NCI-H2227 (cell line): ENCODE measurements at regions not wholly inside any gene's neighbourhood (a gene's known extent, or its start where the extent isn't known, plus 50 kb on each side); places are given as distances from the start of the nearest gene placed in this dataset.

Source experiments
- DNase-seq: peaks from one replicate; lab custom pipeline; 2025; ENCODE audit not compliant: unreplicated experiment; lab: John Stamatoyannopoulos, UW

DNA sequence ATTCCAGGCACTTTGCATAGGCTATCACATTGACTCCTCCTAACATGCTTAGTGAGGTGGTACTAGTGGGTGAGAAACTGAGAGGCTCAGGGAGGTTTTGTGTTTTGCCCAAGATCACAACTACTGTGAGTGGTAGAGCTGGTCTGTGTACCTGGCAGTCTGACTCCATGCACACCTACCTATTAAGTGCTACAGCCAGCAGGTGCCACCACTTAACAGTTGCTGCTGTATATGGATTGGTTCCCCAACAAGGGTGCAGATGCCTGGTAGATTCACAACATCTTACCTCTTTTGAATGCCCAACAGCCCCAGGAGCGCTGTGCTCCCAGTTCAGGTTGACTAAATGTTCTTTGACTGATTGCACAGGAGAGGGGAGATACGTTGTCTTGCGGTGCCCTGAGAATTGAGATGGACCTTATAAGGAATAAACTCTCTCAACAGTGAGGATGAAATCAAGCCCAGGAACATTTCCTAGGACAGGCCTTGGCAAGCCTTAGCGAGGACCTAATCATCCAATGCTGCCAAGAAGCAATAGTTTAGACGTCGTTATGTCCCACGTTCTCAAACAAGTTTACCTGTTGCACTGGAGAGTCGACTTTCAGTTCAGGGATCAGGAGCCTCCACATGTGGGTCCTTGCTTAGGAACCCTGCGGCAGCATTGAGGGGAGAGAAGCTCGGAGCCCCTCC is 78.9 kb upstream of the F3 start:
- DNase-seq, result no peak

DNA sequence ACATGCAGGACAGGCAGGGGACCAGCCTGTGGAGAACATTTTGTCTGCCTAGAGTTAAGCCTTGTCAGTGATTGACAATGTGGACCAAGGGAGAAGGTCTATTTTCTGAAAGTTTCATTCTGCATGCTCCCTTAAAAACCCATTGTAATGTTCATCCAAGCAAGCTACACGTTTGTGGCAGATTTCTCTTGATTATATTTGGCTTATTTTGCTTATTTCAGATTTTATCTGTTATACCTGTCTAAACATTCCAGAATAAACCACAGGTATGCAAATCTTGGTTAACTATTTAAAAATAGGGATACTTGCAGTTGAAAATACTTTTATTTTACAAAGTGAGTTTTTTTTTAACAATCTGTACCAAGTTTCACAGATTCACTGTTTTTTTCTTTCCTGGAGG is 78.2 kb upstream of the F3 start:
- DNase-seq, result no peak

DNA sequence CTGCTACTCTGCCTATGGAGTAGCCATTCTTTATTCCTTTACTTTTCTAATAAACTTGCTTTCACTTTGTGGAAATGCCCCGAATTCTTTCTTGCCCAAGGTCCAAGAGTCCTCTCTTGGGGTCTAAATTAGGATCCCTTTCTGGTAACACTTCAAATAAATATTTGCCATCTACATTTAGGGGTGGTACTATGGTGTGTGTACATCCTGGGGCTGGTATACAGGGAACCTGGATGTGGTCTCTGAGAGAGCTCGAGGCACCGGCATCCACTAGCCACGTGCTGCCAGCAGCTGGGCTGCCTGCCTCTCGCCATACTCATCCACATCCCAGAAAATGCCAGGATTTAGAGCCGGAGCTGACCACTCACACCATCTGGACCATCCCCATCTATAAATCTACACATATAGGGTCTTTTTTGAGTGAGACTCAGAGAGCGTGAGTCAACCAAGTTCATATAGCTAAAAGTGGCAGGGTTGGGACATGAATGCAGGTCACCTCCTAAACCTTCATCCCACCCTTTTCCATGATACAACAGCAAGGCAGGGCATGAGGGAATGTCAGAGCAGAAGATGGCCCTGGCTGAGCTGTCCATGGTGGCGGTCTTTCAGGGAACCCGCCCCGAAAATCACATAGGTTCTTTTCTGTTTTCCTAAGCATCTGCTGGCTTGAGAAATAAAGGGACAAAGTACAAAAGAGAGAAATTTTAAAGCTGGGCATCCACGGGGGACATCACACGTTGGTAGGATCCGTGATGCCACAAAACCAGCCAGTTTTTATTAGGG is 76.6 kb upstream of the F3 start:
- DNase-seq, result no peak

DNA sequence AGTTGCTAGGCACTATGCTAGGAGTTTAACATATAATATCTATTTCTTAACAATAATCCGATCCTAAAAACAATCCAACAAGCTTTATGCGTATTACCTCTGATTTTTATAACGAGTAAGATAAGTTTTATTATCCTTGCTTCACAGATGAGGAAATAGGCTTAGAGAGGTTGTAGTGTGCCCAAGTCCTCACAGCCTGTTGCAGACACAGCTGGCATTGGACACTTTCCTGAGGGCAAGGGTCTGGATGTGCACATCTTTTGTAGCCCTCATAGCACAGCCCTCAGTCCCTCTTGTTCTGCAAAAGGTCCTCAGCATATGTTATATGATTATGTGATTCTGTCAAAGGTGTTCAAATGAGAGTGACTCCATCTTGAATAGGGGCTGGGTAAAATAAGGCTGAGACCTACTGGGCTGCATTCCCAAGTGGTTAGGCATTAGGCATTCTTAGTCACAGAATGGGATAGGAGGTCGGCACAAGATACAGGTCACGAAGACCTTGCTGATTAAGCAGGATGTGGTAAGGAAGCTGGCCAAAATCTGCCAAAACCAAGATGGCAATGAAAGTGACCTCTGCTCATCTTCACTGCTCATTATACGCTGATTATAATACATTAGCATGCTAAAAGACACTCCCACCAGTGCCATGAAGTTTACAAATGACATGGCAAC is 75.7 kb upstream of the F3 start:
- no peak for DNase-seq

DNA sequence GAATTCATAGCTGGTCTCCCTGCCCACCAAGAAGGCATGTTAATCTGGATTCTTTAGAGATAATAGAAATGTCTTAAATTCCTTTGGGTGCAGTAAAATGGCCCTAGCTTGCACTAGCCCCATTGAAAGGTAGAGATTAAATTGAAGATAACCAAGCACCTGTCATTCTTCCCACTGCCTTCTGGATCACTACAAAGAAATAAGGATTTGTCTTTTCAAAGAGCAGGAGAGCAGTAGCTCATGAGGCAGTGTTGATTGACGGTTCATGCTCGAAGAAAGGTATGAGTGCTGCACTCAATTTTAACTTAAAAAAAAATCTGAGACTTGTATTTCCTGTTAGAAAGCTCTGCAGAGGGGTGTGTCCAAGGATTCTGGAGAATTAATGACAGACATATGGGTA is 74.9 kb upstream of the F3 start:
- DNase-seq, result no peak

DNA sequence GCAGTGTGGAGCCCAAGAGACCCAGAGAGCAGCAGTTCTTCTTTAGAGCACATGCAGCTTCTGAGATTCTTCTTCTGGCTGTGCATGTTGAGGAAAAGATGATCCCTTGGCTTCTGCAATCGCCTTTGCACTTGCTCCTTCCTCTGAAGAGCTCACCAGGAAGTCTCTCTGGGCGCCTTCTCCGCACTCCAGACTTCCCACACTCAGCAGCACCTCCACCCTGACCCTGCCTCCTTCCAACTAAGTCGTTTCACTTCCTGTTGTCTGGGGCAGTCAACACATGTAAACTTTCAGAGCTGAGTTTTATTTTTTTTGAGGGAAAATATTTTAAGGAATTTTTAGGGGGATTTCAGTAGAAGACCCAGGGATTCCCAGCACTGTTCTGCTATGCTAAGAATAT is 73.4 kb upstream of the F3 start:
- no peak for DNase-seq

DNA sequence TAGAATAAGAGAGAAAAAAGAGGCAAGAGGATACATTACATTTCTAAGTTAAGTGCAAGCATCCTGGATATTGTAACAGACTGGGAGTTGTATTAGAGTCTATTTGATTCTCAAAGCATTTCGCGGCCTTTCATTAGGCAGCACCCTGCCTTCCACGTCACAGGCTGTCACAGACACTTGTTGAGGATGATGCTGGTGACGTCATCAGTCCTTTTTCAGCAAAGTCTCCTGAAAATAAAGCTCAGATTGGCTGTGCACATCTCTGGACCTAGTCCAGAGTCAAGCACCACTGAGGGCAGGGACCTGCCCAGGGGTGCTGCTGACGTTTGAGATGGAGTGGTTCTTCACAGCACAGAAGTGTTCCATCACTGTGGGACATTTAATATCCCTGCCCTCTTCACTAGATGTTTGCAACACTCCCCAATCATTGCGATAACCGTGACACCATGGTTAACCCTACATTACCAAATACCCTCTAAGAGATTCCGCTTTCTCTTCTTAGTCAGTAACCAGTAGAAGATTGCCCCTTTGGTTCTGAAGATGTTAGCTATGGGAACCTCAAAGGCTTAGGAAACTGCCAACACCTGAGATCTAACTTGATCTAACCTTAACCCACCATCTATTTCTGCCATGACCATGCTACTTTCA is 72.7 kb upstream of the F3 start:
- no peak for DNase-seq

DNA sequence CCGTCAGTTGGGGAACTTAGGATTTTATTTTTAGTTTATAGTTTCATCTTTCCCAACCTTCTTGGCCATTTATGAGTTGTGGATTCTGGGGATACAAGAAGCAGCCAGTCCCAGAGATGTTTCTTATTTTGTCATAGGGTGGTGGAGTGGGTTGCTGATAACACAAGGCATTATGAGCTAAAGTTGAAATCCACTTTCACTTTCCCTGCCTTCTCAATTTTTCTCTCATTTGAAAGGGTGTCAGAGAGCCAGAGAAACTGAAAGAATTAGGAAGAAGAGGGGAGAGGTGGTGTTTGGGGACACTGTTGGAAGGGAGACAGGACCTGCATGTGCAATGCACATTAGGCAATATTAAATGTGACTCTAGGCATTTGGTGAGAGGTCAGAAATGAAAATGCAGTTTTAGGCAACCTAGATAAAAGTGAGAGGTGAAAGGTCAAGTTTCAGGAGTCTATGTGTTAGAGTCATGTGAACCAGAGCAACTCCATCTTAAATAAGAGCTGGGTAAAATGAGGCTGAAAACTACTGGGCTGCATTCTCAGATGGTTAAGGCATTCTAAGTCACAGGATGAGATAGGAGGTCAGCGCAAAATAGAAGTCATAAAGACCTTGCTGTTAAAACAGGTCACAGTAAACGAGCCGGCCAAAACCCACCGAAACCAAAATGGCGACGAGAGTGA is 71.1 kb upstream of the F3 start:
- no peak for DNase-seq

DNA sequence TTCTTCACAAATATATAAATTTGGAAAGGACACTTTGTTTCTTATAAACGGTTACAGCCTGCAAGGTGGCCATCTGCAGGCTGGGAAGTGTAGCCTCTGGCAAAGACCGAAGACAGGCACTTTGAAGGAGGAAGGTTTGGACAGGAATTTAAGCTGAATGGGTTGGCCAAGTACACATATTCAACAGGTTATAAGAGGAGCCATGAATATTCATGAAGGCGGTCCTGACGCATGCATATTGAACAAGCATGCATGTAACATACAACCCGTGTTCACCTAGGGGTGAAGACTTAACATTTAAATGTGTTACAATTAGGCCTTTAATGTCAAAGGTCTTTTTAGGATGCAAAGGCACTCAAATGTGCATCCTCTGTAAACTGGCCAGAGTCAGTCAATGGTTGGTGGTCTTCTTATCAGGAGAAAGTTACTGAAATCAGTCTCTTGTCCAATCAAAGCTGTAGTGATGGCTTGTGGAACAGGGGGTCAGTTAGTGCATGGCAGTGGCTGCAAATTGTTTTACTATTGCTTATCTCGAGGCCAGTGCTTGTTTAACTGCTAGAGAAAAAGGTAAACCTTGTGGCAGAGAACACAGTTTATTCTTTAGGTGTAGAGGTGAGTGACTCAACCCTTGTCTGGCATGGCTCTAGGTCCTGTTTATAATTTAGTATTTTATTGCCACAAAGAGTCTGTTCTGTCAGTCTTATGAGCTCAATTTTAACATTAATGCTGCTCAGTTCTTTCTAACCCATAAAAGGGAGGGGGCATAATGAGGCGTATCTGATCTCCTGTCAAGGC is 70.3 kb upstream of the F3 start:
- DNase-seq, result no peak

DNA sequence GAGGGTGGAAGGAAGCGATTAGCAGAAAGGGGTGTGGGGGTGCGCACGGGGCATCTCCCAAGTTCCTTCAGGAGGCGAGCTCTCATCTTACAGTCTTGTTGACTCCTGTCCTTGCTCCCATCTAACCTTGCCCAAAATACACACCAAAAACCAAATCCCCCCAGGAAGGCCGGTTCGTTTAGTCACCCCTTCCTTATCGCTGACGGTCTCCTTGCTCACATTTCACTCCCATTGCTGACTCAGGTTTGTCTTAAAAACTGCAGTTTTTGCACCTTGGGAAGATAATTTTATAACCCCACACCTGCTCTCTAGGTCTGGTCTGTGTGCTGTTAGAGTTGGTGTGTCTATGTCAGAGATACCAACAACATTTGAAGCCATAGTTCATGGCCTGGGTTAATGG is 68.1 kb upstream of the F3 start:
- DNase-seq, result no peak

DNA sequence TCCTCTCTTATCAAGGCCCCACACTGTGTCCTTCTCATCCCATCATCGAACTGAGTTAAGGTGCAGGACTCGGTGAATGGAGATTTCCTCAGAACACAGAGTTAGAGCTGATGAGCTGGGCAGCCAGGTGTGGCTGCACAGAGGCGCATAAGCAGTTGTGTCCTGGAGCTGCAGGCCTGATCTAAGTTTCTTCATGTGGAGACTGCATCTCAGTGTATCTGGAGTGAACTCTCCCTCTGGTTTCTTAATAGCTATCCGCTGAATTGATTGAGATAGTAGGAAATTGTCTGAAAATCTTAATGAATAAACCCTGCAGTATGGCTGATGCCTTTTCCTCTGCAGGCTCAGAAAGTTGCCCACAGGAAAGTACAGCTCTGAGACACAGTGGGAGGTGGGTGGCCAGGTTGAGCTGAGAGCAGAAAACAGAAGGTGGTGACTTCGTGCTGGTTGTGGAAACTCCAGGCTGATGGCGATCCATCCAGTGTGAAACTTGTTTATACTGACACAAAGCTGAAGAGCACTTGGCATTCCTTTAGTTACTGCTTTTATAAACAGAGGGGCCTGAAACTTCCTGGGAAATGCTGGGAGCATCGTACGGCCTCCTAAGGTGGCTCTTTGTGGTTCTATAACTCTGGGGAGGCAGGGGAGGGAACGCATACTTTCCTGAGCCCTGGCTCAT is 67.4 kb upstream of the F3 start:
- no peak for DNase-seq

DNA sequence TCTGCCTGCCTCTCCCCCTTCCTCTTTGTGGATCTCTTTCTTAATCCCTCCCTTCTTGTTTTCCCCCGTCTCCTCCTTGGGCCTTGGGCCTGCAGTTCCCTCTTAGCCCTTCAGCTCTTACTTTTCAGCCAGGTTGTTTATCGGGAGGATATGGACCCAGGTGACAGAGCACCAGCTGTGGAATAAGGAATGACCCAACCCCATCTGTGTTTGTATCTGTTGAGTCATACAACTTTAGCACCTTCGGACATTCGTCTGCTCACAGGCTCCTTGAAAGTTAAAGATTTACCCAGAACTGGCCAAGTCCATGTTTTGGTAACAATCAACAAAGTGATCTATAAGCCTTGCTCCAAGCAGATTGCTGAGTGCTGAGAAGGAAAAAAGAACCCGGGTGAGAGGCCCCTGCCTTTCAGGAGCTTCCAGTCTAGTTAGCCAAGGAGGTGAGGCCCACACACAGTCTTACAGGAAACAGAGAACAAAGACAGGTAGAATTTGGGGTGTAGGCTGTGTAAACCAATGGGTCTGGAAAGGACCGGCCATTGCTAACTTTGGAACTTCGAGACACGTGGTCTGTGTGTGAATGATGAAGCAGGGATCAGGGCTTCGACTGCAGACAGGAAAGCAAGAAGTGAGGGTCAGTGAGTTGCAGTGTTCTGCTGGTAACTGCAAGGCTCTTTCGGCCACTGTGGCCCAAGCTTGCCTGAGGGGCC is 66.7 kb upstream of the F3 start:
- DNase-seq, result no peak

DNA sequence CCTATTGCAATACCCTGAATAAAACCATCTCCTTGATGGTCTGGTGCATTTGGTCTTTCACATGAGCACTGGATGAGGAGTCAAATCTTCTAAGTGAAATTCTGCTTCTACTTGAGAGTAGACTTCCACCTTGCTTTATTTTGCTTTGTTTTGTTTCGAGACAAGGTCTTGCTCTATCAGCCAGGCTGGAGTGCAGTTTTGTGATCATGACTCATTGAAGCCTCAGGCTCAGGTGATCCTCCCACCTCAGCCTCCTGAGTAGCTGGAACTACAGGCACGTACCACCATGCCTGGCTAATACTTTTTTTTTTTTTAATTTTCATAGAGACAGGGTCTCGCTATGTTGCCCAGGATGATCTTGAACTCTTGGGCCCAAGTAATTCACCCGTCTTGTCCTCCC is 65.8 kb upstream of the F3 start:
- no peak for DNase-seq

DNA sequence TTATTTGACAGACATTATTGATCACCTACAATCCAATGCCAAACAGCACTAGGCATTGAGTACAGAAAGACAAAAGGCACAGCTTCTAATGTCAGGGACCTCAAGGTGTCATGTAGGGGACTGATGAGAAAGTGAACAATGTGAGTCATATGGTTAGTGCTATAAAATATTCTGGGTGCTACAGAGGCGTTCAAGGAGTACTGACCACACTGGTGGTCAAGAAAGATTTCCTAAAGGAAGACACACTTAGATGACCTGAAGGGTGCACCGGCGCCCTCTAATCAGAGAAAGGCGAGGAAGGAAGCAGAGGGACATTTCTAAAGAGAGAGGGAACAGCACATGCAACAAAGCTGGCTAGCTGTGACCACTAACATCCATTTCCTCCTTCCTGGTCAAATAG is 64.9 kb upstream of the F3 start:
- DNase-seq, result no peak

DNA sequence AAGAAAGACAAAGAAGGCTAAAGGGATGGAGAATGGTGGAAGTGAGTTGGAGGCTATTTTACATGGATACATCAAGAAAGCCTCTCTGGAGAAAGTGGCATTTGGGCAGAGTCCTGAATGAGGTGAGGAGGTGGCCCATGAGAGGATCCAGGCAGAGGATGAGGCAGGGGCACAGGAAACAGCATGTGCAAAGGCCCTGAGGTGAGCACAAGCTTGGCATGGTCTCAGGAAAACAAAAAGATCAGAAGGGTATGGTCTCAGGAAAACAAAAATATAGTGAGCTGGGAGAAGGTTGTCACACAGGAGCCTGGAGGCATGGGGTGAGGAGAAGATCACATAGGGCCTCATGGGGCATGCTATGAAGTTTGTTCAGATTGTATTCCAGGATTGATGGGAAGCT is 62.1 kb upstream of the F3 start:
- no peak for DNase-seq

DNA sequence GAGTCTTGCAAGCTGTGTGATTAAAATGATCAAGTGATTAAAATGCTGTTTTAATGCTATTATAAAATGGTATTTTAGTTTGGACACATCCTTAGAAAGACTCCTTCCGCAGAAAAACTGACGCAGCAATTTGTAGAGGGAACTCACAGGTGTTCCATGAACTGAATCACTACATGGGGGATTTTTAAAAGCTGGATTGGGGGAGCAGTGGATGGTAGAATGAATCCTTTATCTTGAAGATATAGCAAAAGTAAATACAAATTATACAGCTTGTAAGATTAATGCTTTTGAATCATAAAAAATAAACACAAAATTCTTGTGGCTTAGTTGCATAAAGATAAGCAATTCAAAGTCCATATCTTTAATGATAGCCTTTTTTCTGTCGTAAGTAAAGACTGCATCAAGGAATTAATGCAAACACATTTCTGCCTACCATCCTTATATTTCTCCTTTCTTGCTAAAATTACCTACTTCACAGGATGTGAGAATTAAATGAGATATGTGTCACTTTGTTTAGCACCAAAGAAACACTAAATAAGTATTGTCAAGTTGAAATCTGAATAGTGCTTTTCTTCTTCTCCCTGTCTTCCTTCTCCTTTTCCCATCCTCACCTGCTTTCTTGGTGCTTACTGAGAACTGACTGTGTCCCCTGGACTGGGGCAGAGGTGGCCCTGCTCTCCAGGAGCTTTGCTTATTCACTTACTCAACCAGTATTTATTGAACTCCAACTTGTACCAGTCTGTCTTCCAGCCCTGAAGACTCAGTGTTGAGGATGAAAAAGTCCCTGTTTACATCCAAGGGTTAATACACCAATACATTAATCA is 61.5 kb upstream of the F3 start:
- no peak for DNase-seq

DNA sequence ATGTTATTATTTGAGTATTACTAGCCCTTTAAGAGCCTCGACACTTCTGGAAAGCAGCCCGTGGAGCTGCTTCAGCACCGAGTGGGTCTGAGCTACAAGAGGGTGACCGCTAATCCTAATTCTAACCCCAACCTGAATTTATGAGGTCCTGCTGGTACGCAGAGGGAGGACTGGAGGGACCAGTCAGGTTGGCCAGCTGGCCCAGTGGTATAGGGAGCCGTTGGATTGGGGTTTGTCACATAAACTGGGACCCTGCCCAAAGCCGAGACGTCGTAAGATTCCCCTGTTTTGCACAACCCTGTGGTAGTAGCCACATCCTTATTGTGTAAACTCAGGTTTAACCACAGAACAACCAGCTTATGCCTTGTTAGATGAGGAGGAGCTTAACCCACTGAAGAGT is 60.8 kb upstream of the F3 start:
- no peak for DNase-seq

DNA sequence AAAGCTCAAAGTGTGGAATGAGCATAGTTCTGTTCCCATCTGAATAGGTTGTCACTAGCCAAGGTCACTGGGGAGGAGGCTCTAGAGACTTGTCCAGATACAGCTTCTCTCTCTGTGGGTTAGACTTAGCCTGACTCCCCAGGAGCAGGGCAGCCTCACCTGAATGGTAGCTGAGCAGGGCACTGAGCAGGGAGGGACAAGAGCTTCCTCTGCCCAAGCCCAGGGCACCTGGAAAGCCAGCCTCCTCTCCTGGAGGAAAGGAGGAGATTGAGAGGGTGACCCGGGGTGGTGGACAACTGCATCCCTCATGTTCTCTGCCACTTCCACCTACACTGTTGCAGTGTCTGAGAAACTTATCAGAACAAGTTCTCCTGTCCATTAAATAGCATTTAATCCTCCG is 59.0 kb upstream of the F3 start:
- no peak for DNase-seq
